ENCODE measurements at regions not wholly inside any gene's neighbourhood (a gene's known extent, or its start where the extent isn't known, plus 50 kb on each side); places are given as distances from the start of the nearest gene placed in this dataset.
"Not testable (repeated sequence)": the region's sequence is repeated elsewhere in the genome, so short reads cannot be mapped to it uniquely, and the experiment has no call there.

GRCh38 chr6:28659250-28659566 is 133.5 kb downstream of the GPX5 start:
- DNase-seq: no peak

- no peak for DNase-seq
These were observed 135.5 kb downstream of the GPX5 start for GRCh38 chr6:28661097-28661713.

GRCh38 chr6:28664870-28665396 is 139.3 kb downstream of the GPX5 start:
- no peak for DNase-seq

GRCh38 chr6:28673417-28673786 is 147.7 kb downstream of the GPX5 start:
- no peak for DNase-seq

- no peak for DNase-seq
These were observed 148.3 kb downstream of the GPX5 start for GRCh38 chr6:28673787-28674671.

GRCh38 chr6:28675600-28675999 is 149.9 kb downstream of the GPX5 start:
- no peak for DNase-seq

GRCh38 chr6:28682542-28682941 is 156.9 kb downstream of the GPX5 start:
- no peak for DNase-seq

- DNase-seq: not testable (repeated sequence)
These were observed 157.4 kb downstream of the GPX5 start for GRCh38 chr6:28682956-28683685.

- DNase-seq: no peak
These were observed 158.4 kb downstream of the GPX5 start for GRCh38 chr6:28683945-28684538.

- not testable (repeated sequence) for DNase-seq
These were observed 160.3 kb downstream of the GPX5 start for GRCh38 chr6:28685960-28686359.

- not testable (repeated sequence) for DNase-seq
These were observed 160.9 kb downstream of the GPX5 start for GRCh38 chr6:28686446-28687027.

GRCh38 chr6:28687309-28687981 is 161.8 kb downstream of the GPX5 start:
- not testable (repeated sequence) for DNase-seq

- not testable (repeated sequence) for DNase-seq
These were observed 166.3 kb downstream of the GPX5 start for GRCh38 chr6:28691991-28692390.

GRCh38 chr6:28693033-28693750 is 167.5 kb downstream of the GPX5 start:
- no peak for DNase-seq

- no peak for DNase-seq
These were observed 168.2 kb downstream of the GPX5 start for GRCh38 chr6:28693751-28694443.

- no peak for DNase-seq
These were observed 170.0 kb downstream of the GPX5 start for GRCh38 chr6:28695715-28696114.

GRCh38 chr6:28696167-28696566 is 170.5 kb downstream of the GPX5 start:
- DNase-seq: no peak

GRCh38 chr6:28696682-28697081 is 171.0 kb downstream of the GPX5 start:
- DNase-seq: no peak

- no peak for DNase-seq
These were observed 182.0 kb downstream of the GPX5 start for GRCh38 chr6:28707387-28708282.
